GM12874 (cell line): ENCODE measurements at regions not wholly inside any gene's neighbourhood (a gene's known extent, or its start where the extent isn't known, plus 50 kb on each side); places are given as distances from the start of the nearest gene placed in this dataset.

Experiments used
- TF ChIP-seq, protein P1 (sequence below): IDR thresholded peaks from 2 replicates; pipeline ENCODE4 v1.5.1; 2011; ENCODE audit warnings: low read depth, mild to moderate bottlenecking, control low read depth, low read length, moderate library complexity; ENCODE audit not compliant: insufficient read depth

DNA sequence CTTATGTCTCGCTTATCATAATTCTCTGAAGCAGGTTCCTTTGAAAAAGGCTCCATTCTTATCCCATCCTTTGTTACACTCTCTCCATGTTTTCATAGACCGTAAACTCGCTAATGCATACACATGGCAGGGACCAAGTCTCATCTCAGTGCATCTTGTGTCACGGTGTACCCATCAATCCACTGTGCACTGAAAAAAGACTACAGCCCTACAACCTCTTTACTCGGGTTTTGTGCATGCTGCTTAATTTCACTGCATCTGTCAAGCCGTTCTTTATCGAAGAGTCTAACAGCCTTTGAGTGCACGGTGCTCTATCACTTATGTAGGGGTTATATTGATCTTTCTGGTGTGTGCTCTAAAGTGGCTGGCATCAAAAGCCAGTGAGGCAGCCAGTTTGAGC lies 302.9 kb upstream of the ERBB4 start:
- TF ChIP-seq, protein P1, sequence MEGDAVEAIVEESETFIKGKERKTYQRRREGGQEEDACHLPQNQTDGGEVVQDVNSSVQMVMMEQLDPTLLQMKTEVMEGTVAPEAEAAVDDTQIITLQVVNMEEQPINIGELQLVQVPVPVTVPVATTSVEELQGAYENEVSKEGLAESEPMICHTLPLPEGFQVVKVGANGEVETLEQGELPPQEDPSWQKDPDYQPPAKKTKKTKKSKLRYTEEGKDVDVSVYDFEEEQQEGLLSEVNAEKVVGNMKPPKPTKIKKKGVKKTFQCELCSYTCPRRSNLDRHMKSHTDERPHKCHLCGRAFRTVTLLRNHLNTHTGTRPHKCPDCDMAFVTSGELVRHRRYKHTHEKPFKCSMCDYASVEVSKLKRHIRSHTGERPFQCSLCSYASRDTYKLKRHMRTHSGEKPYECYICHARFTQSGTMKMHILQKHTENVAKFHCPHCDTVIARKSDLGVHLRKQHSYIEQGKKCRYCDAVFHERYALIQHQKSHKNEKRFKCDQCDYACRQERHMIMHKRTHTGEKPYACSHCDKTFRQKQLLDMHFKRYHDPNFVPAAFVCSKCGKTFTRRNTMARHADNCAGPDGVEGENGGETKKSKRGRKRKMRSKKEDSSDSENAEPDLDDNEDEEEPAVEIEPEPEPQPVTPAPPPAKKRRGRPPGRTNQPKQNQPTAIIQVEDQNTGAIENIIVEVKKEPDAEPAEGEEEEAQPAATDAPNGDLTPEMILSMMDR: no peak

DNA sequence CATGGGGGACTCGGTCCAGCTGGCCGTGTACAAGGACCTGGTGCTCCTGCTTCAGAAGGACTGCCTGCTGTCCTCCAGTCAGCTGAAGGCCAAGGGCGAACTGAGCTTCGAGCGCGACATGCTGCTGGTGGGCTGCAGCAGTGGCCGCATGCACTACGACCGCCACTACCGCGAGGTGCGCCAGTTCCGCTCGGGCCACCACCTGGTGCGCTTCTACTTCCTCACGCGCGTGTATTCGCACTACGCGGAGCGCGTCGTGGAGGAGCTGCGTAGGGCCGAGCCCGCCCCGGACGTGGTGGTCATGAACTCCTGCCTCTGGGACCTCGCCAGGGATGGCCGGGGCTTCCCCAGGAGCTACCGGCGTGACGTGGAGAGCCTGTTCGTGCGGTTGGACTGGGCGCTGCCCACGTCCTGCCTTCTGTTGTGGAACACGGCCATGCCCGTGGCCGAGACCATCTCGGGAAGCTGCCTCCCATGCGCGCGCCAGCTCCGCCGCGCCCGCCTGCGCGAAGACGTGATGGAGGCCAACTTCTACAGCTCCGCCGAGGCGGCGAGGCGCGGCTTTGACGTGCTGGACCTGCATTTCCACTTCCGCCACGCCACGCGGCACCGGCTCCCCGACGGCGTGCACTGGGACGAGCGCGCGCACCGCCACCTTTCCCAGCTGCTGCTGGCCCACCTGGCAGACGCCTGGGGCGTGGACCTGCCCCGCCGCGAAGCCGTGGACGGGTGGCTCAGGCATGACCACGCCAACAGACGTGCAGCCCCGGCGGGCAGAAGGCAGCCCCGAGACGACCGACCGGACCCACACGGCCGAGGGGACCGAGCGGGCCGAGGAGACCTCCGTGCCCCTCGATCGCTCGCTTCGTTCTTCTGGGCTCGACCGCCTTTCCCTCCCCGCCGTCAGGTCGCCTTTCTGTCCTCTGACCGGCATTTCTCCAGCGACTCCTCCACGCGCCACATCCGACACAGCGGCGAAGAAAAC lies 293.9 kb upstream of the ERBB4 start:
- TF ChIP-seq, protein P1: no peak

DNA sequence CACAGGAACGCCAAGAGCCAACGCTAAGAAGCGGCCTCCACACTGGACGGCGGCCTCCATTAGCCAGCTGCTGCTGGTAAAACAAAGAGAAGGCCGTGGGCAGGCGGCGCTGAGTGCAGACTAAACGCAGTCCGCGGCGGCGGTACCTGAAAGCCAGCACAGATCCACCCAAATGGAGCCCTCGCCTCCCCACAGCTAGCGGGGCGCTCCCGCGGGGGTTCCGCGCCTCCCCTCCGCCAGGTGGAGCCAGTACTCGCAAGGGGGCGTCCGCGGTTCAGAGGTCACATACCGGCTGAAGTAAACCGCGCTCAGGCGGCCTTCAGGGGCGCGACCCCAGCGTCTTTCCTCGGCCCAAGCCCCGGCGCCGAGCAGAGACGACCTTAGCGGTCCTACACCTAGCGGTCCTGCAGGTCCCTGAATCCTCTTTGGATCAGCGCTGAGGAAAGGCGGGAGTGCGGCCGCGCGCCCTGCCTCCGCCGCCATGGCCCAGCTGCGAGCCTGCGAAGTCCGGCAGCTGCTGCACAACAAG lies 293.1 kb upstream of the ERBB4 start:
- TF ChIP-seq, protein P1: no peak

DNA sequence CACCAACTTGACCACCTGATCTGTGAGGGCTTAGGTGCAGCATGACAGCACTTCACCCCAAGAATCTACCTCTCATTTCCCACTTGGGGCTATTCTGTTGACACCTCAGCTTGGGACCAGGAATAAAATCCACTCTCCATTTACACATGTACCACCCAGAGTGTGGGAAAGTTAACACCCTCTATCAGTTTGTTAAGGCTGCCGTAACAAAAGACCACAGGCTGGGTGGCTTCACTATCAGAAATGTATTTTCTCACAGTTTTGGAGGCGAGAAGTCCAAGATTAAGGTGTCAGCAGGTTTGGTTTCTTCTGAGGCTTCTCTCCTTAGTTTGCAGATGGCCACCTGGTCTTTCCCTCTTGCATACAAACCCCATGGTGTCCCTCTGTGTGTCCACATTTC lies 277.7 kb upstream of the ERBB4 start:
- TF ChIP-seq, protein P1: no peak

DNA sequence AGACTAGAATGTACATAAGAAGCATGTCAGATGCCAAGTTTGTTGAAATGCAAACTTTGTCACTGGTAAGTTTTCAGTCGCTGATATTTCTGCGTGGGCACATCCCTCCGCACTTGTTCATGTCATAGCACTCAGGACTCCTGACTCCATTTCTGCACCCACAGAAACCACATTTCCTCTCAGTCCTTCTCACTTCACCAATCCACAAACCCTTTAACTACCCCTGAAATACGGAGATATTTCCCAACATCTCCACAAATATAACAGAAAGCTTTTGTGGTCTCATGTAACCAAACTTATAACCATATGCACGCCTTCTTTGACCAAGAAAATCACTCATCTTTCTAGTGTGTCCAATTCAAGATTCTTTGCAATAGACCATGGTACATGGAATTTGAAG lies 276.9 kb upstream of the ERBB4 start:
- TF ChIP-seq, protein P1: no peak

DNA sequence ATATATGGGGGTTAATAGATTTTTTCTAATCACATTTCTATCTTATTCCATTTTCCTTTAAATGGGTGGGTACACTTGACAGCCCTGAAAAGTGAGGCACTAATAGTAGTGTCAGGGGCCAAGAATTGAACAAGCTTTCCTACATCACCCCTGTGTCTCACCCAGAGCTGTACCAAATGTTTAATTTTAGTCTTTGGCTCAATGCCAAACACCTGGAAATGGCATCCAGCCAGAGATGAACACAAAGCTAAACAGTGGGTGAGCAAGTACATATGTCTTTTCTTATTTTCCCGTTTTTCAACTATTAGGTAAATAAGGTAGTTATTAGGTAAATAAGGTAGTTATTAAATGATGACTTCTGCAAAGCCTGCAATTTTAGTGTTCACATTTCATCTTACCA lies 276.3 kb upstream of the ERBB4 start:
- TF ChIP-seq, protein P1: no peak

DNA sequence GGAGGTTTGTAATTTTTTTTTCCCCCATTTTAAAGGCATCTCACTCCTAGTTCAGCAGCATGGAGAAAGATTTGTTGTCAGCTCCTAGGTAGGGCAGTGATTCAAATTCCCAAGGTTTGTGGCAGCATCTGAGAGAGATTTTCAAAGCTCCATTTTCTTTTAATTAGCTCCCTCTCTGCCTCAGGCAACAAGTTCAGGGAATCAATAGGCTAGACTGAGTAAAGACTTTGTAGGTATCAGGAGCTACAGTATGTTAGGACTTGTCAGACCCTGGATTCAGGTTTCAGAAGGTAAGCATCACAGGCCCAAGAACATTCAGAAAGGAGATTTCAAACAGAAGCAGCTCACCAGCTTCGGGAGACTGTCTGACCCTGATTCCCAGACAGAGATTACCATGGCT lies 273.3 kb upstream of the ERBB4 start:
- TF ChIP-seq, protein P1: no peak
